IMR-90 (cell line): ENCODE measurements at regions not wholly inside any gene's neighbourhood (a gene's known extent, or its start where the extent isn't known, plus 50 kb on each side); places are given as distances from the start of the nearest gene placed in this dataset.

Experiments used
- CEBPB ChIP-seq: IDR thresholded peaks from 2 replicates; pipeline ENCODE4 v1.6.1; 2012; ENCODE audit warnings: low read depth, low read length, improper control_type of control experiment
- CHD1 ChIP-seq: IDR thresholded peaks from 2 replicates; pipeline ENCODE4 v1.6.1; 2012; ENCODE audit warnings: low read depth, low read length, improper control_type of control experiment
- MAFK ChIP-seq: IDR thresholded peaks from 2 replicates; pipeline ENCODE4 v1.6.1; 2012; ENCODE audit warnings: low read depth, low read length, improper control_type of control experiment
- MAZ ChIP-seq: IDR thresholded peaks from 2 replicates; pipeline ENCODE4 v1.6.1; 2012; ENCODE audit warnings: low read depth, mild to moderate bottlenecking, low read length, improper control_type of control experiment, moderate library complexity, borderline replicate concordance
- POLR2A ChIP-seq: IDR thresholded peaks from 2 replicates; pipeline ENCODE4 v1.6.1; 2012; ENCODE audit warnings: mild to moderate bottlenecking, low read depth, low read length
- RAD21 ChIP-seq: IDR thresholded peaks from 2 replicates; pipeline ENCODE4 v1.6.1; 2012; ENCODE audit warnings: low read length, improper control_type of control experiment
- SMC3 ChIP-seq: fragments of 150-350 bp; IDR thresholded peaks from 2 replicates; pipeline ENCODE4 v1.6.1; 2016; ENCODE audit warnings: low read depth, mild to moderate bottlenecking, antibody characterized with exemption, low read length, moderate library complexity
- USF2 ChIP-seq: fragments of 150-350 bp; IDR thresholded peaks from 2 replicates; pipeline ENCODE4 v1.6.1; 2017; ENCODE audit warnings: mild to moderate bottlenecking, antibody characterized with exemption, low read length, low read depth
- TF ChIP-seq, protein P1 (sequence below): conservative IDR thresholded peaks from 2 replicates; pipeline ENCODE4 v1.5.1; 2012; ENCODE audit warnings: mild to moderate bottlenecking, low read depth, low read length, improper control_type of control experiment

GRCh38 chr4:4637710-4638109, 95.9 kb upstream of the STX18 start:
- no peak for TF ChIP-seq CEBPB
- TF ChIP-seq, protein P1, sequence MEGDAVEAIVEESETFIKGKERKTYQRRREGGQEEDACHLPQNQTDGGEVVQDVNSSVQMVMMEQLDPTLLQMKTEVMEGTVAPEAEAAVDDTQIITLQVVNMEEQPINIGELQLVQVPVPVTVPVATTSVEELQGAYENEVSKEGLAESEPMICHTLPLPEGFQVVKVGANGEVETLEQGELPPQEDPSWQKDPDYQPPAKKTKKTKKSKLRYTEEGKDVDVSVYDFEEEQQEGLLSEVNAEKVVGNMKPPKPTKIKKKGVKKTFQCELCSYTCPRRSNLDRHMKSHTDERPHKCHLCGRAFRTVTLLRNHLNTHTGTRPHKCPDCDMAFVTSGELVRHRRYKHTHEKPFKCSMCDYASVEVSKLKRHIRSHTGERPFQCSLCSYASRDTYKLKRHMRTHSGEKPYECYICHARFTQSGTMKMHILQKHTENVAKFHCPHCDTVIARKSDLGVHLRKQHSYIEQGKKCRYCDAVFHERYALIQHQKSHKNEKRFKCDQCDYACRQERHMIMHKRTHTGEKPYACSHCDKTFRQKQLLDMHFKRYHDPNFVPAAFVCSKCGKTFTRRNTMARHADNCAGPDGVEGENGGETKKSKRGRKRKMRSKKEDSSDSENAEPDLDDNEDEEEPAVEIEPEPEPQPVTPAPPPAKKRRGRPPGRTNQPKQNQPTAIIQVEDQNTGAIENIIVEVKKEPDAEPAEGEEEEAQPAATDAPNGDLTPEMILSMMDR: no peak
- TF ChIP-seq POLR2A: no peak
- no peak for TF ChIP-seq USF2
- no peak for TF ChIP-seq MAFK
- no peak for TF ChIP-seq RAD21
- no peak for TF ChIP-seq MAZ
- no peak for TF ChIP-seq SMC3
- no peak for TF ChIP-seq CHD1
